HEK293 (cell line): ENCODE measurements at regions not wholly inside any gene's neighbourhood (a gene's known extent, or its start where the extent isn't known, plus 50 kb on each side); places are given as distances from the start of the nearest gene placed in this dataset.

Experiments used
- GFI1B ChIP-seq: fragments of 450-650 bp; formaldehyde crosslinking; IDR thresholded peaks from 2 replicates; pipeline ENCODE4 v1.5.1; 2016; ENCODE audit warnings: missing biosample characterization, missing genetic modification characterization
- RBAK ChIP-seq: fragments of 450-650 bp; formaldehyde crosslinking; IDR thresholded peaks from 2 replicates; pipeline ENCODE4 v1.5.1; 2016; ENCODE audit warnings: missing biosample characterization, missing genetic modification characterization
- ZNF157 ChIP-seq: fragments of 450-650 bp; formaldehyde crosslinking; IDR thresholded peaks from 2 replicates; pipeline ENCODE4 v1.5.1; 2016; ENCODE audit warnings: missing biosample characterization, missing genetic modification characterization
- ZNF274 ChIP-seq, 2 experiments: fragments of 200-500 bp in 1 of 2; fragments of 450-650 bp in 1 of 2; sonication (Bioruptor generic) in 1 of 2; formaldehyde crosslinking in 1 of 2; IDR thresholded peaks; 2 replicates each; pipeline versions ENCODE4 v1.5.1 to v1.6.1; 2014 to 2016; ENCODE audit warnings: borderline replicate concordance in 1 of 2, inconsistent platforms in 1 of 2, low read length in 1 of 2, missing biosample characterization in 1 of 2, missing genetic modification characterization in 1 of 2
- TF ChIP-seq, protein P1 (sequence below): fragments of 450-650 bp; formaldehyde crosslinking; IDR thresholded peaks from 2 replicates; pipeline ENCODE4 v1.5.1; 2016; ENCODE audit warnings: missing biosample characterization, missing genetic modification characterization
- TF ChIP-seq, protein P2 (sequence below): fragments of 450-650 bp; formaldehyde crosslinking; IDR thresholded peaks from 2 replicates; pipeline ENCODE4 v1.5.1; 2017; ENCODE audit warnings: missing biosample characterization, missing genetic modification characterization
- TF ChIP-seq, protein P3 (sequence below): fragments of 450-650 bp; formaldehyde crosslinking; IDR thresholded peaks from 2 replicates; pipeline ENCODE4 v1.5.1; 2016; ENCODE audit warnings: missing biosample characterization, missing genetic modification characterization

DNA sequence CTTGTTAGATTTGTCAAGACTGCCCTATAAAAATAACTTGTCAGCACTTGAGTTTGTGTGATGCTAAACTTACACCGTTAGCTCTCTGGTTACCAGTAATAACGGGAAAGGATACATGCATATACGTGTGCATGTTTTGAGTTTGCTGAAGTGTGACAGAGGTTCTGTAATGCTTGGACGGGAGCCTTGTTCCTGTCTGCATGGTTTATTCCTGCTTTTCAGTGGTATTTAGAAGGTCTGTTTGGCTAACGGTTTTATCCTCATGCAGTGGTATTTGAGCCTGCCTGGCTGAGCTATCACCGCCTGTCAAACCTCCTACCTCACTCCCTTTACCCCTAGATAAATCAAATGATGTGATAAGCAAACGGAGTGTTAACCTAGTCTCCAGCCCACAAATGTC lies 305.6 kb downstream of the GALC start:
- TF ChIP-seq, protein P1, sequence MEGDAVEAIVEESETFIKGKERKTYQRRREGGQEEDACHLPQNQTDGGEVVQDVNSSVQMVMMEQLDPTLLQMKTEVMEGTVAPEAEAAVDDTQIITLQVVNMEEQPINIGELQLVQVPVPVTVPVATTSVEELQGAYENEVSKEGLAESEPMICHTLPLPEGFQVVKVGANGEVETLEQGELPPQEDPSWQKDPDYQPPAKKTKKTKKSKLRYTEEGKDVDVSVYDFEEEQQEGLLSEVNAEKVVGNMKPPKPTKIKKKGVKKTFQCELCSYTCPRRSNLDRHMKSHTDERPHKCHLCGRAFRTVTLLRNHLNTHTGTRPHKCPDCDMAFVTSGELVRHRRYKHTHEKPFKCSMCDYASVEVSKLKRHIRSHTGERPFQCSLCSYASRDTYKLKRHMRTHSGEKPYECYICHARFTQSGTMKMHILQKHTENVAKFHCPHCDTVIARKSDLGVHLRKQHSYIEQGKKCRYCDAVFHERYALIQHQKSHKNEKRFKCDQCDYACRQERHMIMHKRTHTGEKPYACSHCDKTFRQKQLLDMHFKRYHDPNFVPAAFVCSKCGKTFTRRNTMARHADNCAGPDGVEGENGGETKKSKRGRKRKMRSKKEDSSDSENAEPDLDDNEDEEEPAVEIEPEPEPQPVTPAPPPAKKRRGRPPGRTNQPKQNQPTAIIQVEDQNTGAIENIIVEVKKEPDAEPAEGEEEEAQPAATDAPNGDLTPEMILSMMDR (tag by site-specific recombination): no peak
- no peak for TF ChIP-seq ZNF274 (IDR thresholded peaks at IDR 0.05; ENCODE audit: low read length)
- TF ChIP-seq ZNF274 (tag by site-specific recombination; IDR thresholded peaks at IDR 0.05; ENCODE audit: borderline replicate concordance): no peak
- no peak for TF ChIP-seq RBAK (tag by site-specific recombination)
- TF ChIP-seq, protein P2, sequence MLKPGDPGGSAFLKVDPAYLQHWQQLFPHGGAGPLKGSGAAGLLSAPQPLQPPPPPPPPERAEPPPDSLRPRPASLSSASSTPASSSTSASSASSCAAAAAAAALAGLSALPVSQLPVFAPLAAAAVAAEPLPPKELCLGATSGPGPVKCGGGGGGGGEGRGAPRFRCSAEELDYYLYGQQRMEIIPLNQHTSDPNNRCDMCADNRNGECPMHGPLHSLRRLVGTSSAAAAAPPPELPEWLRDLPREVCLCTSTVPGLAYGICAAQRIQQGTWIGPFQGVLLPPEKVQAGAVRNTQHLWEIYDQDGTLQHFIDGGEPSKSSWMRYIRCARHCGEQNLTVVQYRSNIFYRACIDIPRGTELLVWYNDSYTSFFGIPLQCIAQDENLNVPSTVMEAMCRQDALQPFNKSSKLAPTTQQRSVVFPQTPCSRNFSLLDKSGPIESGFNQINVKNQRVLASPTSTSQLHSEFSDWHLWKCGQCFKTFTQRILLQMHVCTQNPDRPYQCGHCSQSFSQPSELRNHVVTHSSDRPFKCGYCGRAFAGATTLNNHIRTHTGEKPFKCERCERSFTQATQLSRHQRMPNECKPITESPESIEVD (tag by site-specific recombination): no peak
- TF ChIP-seq GFI1B: no peak
- TF ChIP-seq, protein P3, sequence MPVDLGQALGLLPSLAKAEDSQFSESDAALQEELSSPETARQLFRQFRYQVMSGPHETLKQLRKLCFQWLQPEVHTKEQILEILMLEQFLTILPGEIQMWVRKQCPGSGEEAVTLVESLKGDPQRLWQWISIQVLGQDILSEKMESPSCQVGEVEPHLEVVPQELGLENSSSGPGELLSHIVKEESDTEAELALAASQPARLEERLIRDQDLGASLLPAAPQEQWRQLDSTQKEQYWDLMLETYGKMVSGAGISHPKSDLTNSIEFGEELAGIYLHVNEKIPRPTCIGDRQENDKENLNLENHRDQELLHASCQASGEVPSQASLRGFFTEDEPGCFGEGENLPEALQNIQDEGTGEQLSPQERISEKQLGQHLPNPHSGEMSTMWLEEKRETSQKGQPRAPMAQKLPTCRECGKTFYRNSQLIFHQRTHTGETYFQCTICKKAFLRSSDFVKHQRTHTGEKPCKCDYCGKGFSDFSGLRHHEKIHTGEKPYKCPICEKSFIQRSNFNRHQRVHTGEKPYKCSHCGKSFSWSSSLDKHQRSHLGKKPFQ (tag by site-specific recombination): no peak
- TF ChIP-seq ZNF157 (tag by site-specific recombination): no peak
